Panc1 (cell line): ENCODE measurements at regions not wholly inside any gene's neighbourhood (a gene's known extent, or its start where the extent isn't known, plus 50 kb on each side); places are given as distances from the start of the nearest gene placed in this dataset.

Source experiments
- ATAC-seq: fragments of 200-7000 bp; cut with Tn5 transposase; 2 replicates; pipeline ENCODE4 v1.9.1; 2020; ENCODE audit warnings: mild to moderate bottlenecking, moderate library complexity
- BruUV-seq: library from RNA; stranded (reverse); fragments of 400-500 nt; replicated peaks from 2 replicates; lab custom pipeline; 2021; lab: Mats Ljungman, UMichigan
- CTCF ChIA-PET: fragments of 300-600 bp; sonication (Branson Sonifier 250); formaldehyde crosslinking; loops from one replicate; lab custom pipeline; 2022; ENCODE audit warnings: antibody characterized with exemption; lab: Charles Lee
- POLR2A ChIA-PET: fragments of 300-600 bp; sonication (Branson Sonifier 250); formaldehyde crosslinking; loops from one replicate; lab custom pipeline; 2022; ENCODE audit warnings: antibody characterized with exemption; lab: Charles Lee
- DNase-seq: peaks from one replicate; pipeline ENCODE4 v3.0.0-alpha.2; 2010; ENCODE audit warnings: low read depth, low spot score
- H3K27ac ChIP-seq: 2 replicates; pipeline ENCODE4 v1.5.1; 2011; ENCODE audit warnings: mild to moderate bottlenecking, low read length, inconsistent platforms
- H3K27me3 ChIP-seq: fragments of 200-500 bp; sonication (Bioruptor generic); 2 replicates; pipeline ENCODE4 v1.6.0; 2014; ENCODE audit warnings: low read length, inconsistent platforms; ENCODE audit not compliant: control insufficient read depth, insufficient read depth
- H3K36me3 ChIP-seq: fragments of 200-500 bp; sonication (Bioruptor generic); 2 replicates; pipeline ENCODE4 v1.5.1; 2014; ENCODE audit warnings: inconsistent platforms, mild to moderate bottlenecking, low read length, moderate library complexity; ENCODE audit not compliant: control insufficient read depth, insufficient read depth
- H3K4me1 ChIP-seq: 2 replicates; pipeline ENCODE4 v1.5.1; 2011; ENCODE audit warnings: inconsistent platforms, mild to moderate bottlenecking, low read length, moderate library complexity; ENCODE audit not compliant: control insufficient read depth, insufficient read depth
- H3K4me3 ChIP-seq, 2 experiments: 2 replicates each; pipeline ENCODE4 v1.5.1; 2011 to 2012; ENCODE audit warnings: low read depth in 2 of 2, low read length in 2 of 2, mild to moderate bottlenecking in 2 of 2, inconsistent platforms in 1 of 2, moderate library complexity in 1 of 2
- H3K9me3 ChIP-seq: fragments of 200-500 bp; sonication (Bioruptor generic); 2 replicates; pipeline ENCODE4 v1.5.1; 2014; ENCODE audit warnings: low read depth, mild to moderate bottlenecking, inconsistent platforms, low read length, moderate library complexity; ENCODE audit not compliant: control insufficient read depth, insufficient read depth
- POLR2AphosphoS5 ChIP-seq: IDR thresholded peaks from 2 replicates; pipeline ENCODE4 v1.6.1; 2012; ENCODE audit warnings: mild to moderate bottlenecking, low read depth, low read length, moderate library complexity
- SIN3A ChIP-seq: IDR thresholded peaks from 2 replicates; pipeline ENCODE4 v1.6.1; 2012; ENCODE audit warnings: low read depth, mild to moderate bottlenecking, low read length, moderate library complexity, borderline replicate concordance; ENCODE audit not compliant: insufficient read depth
- TCF7L2 ChIP-seq: IDR thresholded peaks from 2 replicates; pipeline ENCODE4 v1.6.1; 2011; ENCODE audit warnings: mild to moderate bottlenecking, low read depth, low read length, inconsistent platforms
- in situ Hi-C: cut with HindIII; loops from 2 replicates; pipeline ENCODE4 v1.10.0; 2016; ENCODE audit warnings: low sequenced_read_pairs, low pct_unique_long_range_greater_than_20kb
- intact Hi-C: fragments of 100-400 bp; cut with micrococcal nuclease; formaldehyde crosslinking; loops from one replicate; pipeline ENCODE4 v1.10.0; 2022; ENCODE audit not compliant: unreplicated experiment
- TF ChIP-seq, protein P1 (sequence below): fragments of 450-650 bp; IDR thresholded peaks from 2 replicates; pipeline ENCODE4 v1.5.1; 2017; ENCODE audit warnings: mild to moderate bottlenecking
- TF ChIP-seq, protein P2 (sequence below), 2 experiments: IDR thresholded peaks; 2 replicates each; pipeline ENCODE4 v1.6.1; 2011 to 2012; ENCODE audit warnings: low read depth in 2 of 2, control low read depth in 1 of 2, low read length in 1 of 2, mild to moderate bottlenecking in 1 of 2, moderate library complexity in 1 of 2; ENCODE audit not compliant: insufficient read depth in 1 of 2

DNA sequence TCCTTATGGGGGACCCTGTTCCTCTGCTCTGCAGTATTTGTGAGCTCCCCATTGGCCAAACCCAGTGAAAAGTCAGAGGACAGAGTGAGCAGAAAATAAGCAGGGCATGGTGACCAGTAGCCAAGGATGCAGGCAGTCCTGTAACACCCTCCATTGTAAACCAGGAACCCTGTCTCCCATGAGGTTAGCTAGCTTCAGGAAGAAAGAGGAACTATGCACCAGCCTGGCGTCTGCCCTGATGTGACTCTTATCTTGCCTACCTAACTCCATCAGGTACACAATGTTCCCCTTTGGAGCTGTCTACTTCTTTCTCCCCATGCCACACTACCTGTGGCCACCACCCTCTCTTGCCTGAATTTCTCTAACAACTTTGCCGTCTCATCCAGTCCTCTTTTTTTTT lies 119.2 kb downstream of the LRIG2 start:
- intact Hi-C loops: no loop called here
- DNase-seq (no peak), ATAC-seq (no peak)
- Histone ChIP-seq H3K9me3 (no peaks in the 10 kb centered on the region), H3K4me3 (no peak overlapping the region), H3K36me3 (no peaks in the 10 kb centered on the region), H3K4me1 (no peaks in the 10 kb centered on the region), H3K27ac (no peak overlapping the region), H3K27me3 (no peaks in the 10 kb centered on the region)
- BruUV-seq: no TSS peak
- ChIA-PET CTCF (no interaction called here), POLR2A (no interaction called here)
- in situ Hi-C loops: no loop called here
- TF ChIP-seq SIN3A: no peak
- TF ChIP-seq, protein P1, sequence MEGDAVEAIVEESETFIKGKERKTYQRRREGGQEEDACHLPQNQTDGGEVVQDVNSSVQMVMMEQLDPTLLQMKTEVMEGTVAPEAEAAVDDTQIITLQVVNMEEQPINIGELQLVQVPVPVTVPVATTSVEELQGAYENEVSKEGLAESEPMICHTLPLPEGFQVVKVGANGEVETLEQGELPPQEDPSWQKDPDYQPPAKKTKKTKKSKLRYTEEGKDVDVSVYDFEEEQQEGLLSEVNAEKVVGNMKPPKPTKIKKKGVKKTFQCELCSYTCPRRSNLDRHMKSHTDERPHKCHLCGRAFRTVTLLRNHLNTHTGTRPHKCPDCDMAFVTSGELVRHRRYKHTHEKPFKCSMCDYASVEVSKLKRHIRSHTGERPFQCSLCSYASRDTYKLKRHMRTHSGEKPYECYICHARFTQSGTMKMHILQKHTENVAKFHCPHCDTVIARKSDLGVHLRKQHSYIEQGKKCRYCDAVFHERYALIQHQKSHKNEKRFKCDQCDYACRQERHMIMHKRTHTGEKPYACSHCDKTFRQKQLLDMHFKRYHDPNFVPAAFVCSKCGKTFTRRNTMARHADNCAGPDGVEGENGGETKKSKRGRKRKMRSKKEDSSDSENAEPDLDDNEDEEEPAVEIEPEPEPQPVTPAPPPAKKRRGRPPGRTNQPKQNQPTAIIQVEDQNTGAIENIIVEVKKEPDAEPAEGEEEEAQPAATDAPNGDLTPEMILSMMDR: no peak
- no peak for TF ChIP-seq POLR2AphosphoS5
- TF ChIP-seq, protein P2, sequence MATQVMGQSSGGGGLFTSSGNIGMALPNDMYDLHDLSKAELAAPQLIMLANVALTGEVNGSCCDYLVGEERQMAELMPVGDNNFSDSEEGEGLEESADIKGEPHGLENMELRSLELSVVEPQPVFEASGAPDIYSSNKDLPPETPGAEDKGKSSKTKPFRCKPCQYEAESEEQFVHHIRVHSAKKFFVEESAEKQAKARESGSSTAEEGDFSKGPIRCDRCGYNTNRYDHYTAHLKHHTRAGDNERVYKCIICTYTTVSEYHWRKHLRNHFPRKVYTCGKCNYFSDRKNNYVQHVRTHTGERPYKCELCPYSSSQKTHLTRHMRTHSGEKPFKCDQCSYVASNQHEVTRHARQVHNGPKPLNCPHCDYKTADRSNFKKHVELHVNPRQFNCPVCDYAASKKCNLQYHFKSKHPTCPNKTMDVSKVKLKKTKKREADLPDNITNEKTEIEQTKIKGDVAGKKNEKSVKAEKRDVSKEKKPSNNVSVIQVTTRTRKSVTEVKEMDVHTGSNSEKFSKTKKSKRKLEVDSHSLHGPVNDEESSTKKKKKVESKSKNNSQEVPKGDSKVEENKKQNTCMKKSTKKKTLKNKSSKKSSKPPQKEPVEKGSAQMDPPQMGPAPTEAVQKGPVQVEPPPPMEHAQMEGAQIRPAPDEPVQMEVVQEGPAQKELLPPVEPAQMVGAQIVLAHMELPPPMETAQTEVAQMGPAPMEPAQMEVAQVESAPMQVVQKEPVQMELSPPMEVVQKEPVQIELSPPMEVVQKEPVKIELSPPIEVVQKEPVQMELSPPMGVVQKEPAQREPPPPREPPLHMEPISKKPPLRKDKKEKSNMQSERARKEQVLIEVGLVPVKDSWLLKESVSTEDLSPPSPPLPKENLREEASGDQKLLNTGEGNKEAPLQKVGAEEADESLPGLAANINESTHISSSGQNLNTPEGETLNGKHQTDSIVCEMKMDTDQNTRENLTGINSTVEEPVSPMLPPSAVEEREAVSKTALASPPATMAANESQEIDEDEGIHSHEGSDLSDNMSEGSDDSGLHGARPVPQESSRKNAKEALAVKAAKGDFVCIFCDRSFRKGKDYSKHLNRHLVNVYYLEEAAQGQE (IDR thresholded peaks at IDR 0.05; ENCODE audit: insufficient read depth in 1 of 2, low read depth in 2 of 2, low read length in 1 of 2): no peak
- TF ChIP-seq TCF7L2: no peak

DNA sequence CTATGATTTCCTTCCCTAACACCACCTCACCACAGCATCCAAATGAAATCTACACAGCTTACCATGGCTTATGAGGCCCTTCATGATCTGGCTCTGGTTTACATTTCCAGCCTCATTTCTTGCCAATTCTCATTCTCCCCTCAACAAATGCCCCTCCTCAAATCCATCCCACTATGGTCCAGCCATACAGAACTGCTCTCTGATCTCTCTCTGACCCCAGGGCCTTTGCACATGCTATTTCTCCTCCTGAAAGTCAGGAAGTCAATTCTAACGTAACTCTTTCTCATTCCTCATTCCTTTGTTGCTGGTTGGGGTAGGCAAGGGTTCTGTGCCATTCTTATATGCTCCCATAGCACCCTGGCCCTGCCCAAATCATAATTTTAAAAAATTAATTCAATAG lies 120.0 kb downstream of the LRIG2 start:
- TF ChIP-seq SIN3A (no peak), POLR2AphosphoS5 (no peak), TCF7L2 (no peak)
- TF ChIP-seq, protein P2 (IDR thresholded peaks at IDR 0.05; ENCODE audit: insufficient read depth in 1 of 2, low read depth in 2 of 2, low read length in 1 of 2): no peak
- TF ChIP-seq, protein P1: no peak
- DNase-seq (no peak), ATAC-seq (no peak)
- no peaks in the 10 kb centered on the region for H3K27me3 ChIP-seq
- CTCF ChIA-PET: no interaction called here
- BruUV-seq: no TSS peak
- intact Hi-C loops (no loop called here), in situ Hi-C loops (no loop called here)
- POLR2A ChIA-PET: no interaction called here
- no peaks in the 10 kb centered on the region for H3K4me1 ChIP-seq
- H3K27ac ChIP-seq: no peak overlapping the region
- H3K9me3 ChIP-seq: no peaks in the 10 kb centered on the region
- no peak overlapping the region for H3K4me3 ChIP-seq
- H3K36me3 ChIP-seq: no peaks in the 10 kb centered on the region
